GM18861 (cell line): ENCODE measurements at regions not wholly inside any gene's neighbourhood (a gene's known extent, or its start where the extent isn't known, plus 50 kb on each side); places are given as distances from the start of the nearest gene placed in this dataset.

ENCODE experiments used
- ATAC-seq: cut with Tn5 transposase; IDR thresholded peaks from one replicate; pipeline ENCODE4 v1.9.1; 2021; ENCODE audit not compliant: unreplicated experiment

GRCh38 chr2:150983314-150983897, 278.3 kb downstream of the RBM43 start:
- no peak for ATAC-seq

- no peak for ATAC-seq
Measured at GRCh38 chr2:150981826-150982225, 279.8 kb downstream of the RBM43 start.

GRCh38 chr2:150978053-150978452, 283.6 kb downstream of the RBM43 start:
- no peak for ATAC-seq

- no peak for ATAC-seq
Measured at GRCh38 chr2:150977296-150977695, 284.4 kb downstream of the RBM43 start.

DNA sequence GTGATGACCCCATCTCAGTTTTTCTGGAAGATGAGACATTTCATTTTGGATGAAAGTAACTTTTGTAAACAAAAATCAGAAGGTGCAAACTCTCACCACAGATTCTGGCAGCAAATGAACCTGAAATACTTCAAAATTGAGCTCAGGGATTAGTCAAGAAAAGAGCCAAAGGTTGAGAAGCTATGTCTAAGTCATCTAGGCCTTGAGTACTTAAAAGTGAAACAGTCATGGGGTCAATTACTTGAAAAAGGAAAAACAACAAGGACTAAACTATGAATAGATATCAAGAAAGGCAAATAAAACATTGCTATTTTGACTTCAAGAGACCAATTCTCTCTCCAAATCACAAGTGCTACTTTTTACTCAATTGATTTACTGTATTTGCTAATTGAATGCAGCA, 285.1 kb downstream of the RBM43 start:
- no peak for ATAC-seq

- no peak for ATAC-seq
Measured at GRCh38 chr2:150974864-150975263, 286.8 kb downstream of the RBM43 start.

GRCh38 chr2:150974234-150974633, 287.4 kb downstream of the RBM43 start:
- no peak for ATAC-seq

DNA sequence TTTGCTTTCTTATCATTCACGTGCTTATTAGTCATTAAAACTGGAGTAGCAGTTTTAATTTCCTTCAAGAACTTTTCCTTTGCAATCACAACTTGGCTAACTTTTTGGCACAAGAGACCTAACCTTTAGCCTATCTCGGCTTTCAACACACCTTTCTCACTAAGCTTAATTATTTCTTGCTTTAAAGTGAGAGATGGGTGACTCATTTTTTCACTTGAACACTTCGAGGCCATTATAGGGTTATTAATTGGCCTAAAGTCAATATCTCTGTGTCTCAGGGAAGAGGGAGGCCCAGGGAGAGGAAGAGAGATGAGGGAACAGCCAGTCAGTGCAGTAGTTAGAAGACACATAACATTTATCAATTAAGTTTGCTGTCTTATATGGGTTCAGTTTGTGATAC, 289.8 kb downstream of the RBM43 start:
- ATAC-seq, result no peak

DNA sequence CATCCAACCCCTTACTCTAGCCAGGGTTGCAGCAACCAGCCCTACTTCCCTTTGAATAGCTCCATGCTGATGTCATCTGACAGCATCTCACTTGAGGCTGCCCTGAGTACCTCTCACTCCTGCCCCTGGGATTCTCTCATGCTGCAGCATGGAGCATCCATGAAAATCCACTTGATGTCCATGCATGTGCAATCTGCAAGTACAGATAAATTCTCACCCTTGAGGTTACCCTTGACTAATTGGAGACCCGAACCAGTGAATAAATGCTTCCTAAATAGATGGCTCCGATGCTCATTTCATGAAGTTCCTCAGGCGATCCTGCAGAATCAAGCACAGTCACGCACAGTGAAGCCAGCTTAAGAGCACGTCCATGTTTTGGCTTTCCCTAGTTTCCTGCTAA, 298.3 kb downstream of the RBM43 start:
- no peak for ATAC-seq

- no peak for ATAC-seq
Measured at GRCh38 chr2:150955231-150955630, 306.4 kb downstream of the RBM43 start.

DNA sequence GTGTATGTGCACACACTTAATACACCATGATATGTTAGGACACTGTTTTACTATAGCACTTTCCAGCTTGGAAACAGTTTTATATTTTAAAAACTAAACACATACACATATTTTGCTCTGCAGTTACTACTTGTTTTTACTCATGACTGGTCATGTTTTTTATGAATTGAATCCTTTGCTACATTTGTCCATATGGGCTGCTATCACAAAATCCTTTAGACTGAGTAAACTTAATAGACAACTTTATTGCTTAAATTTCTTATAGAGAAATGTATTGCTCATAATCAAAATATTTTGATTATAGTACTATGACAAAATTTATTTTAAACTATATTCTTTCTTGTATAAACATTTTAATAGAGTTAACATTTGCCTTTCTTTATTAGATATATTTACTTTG, 314.8 kb downstream of the RBM43 start:
- no peak for ATAC-seq

DNA sequence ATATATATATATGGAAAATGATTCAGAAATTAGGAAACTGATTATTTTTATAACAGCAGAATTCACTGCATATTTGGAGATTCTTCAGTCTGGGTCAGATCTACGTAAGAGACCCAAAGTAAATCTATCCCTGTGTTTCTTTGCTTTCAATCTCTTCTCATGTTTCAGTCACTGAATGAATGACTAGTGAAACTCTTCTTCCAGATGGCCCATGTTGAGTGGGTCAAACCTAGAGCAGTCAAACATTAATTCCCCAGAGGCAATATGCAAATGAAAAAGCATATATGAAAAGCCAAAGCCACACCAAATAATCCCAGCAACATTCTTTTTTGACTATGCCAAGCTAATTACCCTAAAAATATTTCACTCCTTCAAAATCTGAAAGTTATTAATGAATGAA, 317.3 kb downstream of the RBM43 start:
- ATAC-seq, result peak; percentile 75

DNA sequence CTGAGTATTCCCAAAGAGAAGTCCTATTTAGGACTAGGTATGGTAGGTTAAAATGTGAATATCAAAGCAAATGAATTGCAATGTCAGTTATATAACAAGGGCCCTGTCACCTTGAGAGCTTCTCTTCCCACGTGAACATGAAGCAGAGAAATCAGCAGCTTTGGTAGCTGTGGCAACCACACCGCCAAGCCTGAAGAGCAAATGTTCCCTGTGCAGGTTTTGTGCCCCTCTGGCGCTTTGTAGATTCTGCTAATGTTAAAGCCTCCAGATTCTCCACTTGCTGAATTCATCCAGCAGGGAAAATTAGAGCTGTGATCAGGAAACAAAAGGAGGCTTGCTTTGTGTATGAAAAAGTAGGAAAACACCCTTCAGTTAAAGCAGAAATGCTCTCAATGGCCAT, 322.6 kb downstream of the RBM43 start:
- no peak for ATAC-seq

GRCh38 chr2:150938527-150938926, 323.1 kb downstream of the RBM43 start:
- no peak for ATAC-seq

GRCh38 chr2:150937030-150937429, 324.6 kb downstream of the RBM43 start:
- no peak for ATAC-seq

DNA sequence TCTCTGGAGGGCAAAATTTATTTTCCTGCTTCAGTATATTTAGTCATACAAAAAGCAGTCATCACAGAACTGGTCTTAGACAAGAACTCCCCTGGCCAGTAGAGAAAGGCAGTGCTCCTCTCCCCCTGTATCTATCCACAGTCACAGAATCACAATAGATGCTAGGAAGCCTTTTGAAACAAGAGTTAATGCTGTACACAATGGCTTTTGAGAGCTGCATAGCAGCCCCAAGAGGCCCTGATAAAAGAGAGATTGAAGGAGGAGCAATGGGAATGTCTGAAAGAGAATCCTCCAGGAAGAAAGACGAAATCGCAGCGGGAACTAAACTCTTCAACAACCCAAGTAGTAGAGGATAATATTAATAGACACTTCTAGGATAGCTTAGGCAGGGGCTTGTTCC, 330.2 kb downstream of the RBM43 start:
- no peak for ATAC-seq

- no peak for ATAC-seq
Measured at GRCh38 chr2:150925611-150926010, 336.1 kb downstream of the RBM43 start.

- ATAC-seq, result no peak
Measured at GRCh38 chr2:150924878-150925277, 336.8 kb downstream of the RBM43 start.

DNA sequence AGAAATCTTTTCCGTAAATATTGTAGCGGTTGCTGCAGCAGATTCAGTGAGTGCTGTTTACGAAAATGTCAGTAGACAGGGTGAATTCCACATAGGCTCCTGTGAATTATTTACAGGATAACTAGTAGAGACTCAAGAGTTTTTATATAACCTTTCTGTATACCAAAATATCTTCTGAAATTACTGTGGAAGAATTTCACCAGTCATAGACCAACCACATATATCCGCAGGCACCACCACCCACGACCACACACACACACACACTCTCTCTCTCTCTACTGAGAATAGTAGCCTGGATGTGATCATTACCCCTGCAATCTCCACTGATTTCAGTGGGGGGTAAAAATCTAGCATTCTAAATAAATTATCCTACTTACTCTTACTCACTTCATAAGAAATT, 341.8 kb downstream of the RBM43 start:
- no peak for ATAC-seq

GRCh38 chr2:150917961-150918713, 343.5 kb downstream of the RBM43 start:
- no peak for ATAC-seq

- ATAC-seq, result no peak
Measured at GRCh38 chr2:150916467-150917396, 344.9 kb downstream of the RBM43 start.

- ATAC-seq, result no peak
Measured at GRCh38 chr2:150911766-150912280, 349.8 kb downstream of the RBM43 start.
